NCI-H2196 (cell line): ENCODE measurements at regions not wholly inside any gene's neighbourhood (a gene's known extent, or its start where the extent isn't known, plus 50 kb on each side); places are given as distances from the start of the nearest gene placed in this dataset.

Source experiments
- DNase-seq: peaks from one replicate; lab custom pipeline; 2025; ENCODE audit not compliant: unreplicated experiment; lab: John Stamatoyannopoulos, UW

DNA sequence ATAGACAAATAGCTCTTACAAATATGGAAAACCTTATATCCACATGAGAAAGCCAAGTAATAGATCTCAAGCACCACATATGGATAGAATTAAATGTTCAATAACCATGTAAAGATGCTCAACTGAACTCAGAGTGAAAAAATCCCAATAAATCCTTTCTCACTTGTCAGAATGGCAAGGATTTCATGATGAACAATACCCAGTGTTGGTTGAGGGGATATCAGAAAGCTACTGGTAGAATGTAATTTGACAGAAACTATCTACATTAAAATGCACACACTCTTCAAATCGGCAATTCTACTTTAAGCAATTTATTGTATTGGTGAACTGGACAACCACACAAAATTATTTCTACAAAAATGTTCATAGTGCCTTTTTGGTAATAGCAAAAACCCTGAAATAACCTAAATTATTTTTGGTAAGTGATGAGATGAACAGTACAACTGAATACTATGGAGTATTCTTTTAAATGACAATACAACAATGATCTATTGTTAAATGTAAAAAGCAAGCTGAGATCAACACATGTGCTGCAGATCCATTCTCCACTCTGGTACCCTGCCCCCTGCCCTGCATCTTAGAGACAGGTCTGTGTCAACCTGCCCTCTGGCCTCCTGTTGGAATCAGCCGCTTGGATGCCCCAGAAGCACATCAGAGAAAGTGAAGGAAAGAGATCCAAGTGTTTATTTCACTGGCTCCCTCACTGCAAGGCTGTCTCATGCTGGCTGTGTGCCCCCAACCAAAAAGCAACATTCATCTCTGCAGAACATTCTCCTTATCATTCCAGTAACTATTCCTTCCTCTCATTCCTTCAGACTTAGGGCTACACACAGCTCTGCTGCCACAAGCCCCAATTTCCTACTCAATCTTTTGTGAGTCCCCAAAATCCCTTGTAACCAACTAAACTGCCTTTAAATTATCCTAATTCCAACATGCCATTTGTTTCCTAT, 442.5 kb downstream of the LRATD1 start:
- DNase-seq: no peak

- no peak for DNase-seq
Measured at GRCh38 chr2:15076668-15077067, 444.2 kb downstream of the LRATD1 start.

DNA sequence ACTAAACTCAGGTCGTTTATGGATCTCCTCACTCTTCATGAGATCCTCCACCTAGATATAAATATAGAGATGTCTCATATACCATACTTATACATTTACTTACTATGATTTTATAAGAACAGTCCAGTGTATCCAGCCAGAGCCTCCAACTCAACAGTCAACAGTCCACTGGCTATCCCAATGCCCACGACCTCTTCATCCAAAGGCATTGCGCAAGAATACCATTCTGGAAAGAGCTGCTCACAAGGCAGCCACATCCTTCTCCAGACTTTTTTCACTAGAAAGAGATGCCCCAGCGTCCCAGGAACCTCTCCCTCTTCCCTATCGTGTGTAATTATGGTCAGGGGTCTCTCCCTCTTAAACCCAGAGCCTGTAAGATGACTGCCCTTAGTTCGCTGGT, 448.8 kb downstream of the LRATD1 start:
- DNase-seq: no peak

- DNase-seq: no peak
Measured at GRCh38 chr2:15082105-15083058, 449.9 kb downstream of the LRATD1 start.

- DNase-seq: no peak
Measured at GRCh38 chr2:15084826-15085489, 452.4 kb downstream of the LRATD1 start.

- no peak for DNase-seq
Measured at GRCh38 chr2:15092181-15092580, 459.7 kb downstream of the LRATD1 start.

GRCh38 chr2:15092691-15093090, 460.2 kb downstream of the LRATD1 start:
- no peak for DNase-seq

DNA sequence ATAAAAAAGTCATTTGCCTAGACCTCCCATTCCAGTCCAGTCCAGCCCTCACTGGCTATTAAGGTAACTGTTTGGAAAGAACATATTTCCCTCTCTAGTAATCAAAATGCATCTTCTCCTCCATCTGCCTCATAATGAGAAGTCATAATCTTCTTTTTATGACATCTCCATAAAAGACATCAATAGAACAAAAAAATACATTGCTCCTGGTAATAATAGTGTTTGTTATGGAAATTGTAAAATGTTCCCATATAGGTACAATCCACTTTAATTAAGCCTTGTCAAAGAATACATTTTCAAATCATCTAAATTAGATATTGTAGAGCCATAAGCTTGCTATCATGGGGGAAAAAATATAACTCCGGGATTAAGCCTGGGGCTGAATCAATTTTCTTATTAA, 461.6 kb downstream of the LRATD1 start:
- DNase-seq: no peak

DNA sequence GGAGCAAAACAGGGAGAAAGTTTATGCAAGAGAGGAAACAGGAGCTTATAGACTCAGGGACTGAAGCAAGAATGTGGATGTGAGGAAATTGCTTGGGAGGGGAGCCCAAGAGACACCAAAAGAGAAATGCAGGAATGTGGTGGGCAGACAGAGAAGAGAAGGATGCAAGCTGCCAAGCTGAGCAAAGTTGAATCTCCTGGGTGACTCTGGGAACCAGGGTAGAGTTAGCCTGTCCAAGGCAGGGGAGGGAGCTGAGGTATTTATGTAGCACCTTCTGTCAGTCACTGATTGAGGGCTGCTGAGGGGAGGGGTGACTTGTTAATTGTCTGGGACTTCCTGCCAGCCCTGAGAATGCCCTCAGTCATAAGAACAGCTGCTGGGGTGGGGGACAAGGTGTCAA, 464.3 kb downstream of the NBAS start:
- DNase-seq: no peak

GRCh38 chr2:15107137-15107536, 454.0 kb downstream of the NBAS start:
- DNase-seq: no peak

- DNase-seq: no peak
Measured at GRCh38 chr2:15111718-15112117, 449.4 kb downstream of the NBAS start.

- no peak for DNase-seq
Measured at GRCh38 chr2:15112216-15112615, 448.9 kb downstream of the NBAS start.

DNA sequence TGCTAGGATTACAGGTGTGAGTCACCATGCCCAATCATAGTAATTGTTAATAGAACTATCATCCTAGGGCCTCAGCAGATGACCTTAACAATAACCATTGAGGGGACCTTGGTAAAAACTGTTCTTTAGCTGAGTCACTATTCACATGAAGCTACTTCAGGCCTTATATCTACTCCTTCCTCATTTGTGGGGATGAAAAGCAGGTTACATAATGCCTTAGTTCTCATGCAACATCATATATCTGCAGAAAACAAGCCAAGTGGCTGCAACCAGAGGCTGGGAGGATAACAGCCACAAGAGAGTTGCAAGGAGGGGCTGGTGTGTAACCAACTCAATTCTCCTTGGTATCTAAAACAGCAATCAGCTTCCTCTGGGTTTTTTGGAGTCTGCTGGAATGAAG, 445.4 kb downstream of the NBAS start:
- no peak for DNase-seq

GRCh38 chr2:15116830-15117229, 444.3 kb downstream of the NBAS start:
- DNase-seq: no peak
